HCT116 (cell line): ENCODE measurements at regions not wholly inside any gene's neighbourhood (a gene's known extent, or its start where the extent isn't known, plus 50 kb on each side); places are given as distances from the start of the nearest gene placed in this dataset.

ENCODE experiments used
- CTCF ChIP-seq, 3 experiments: fragments of 200-600 bp in 1 of 3; sonication (generic) in 1 of 3; IDR thresholded peaks in 2 of 3; conservative IDR thresholded peaks in 1 of 3; 2 replicates each; pipeline ENCODE4 v1.5.1; 2012 to 2017; ENCODE audit warnings: low read depth in 2 of 3, low read length in 2 of 3, antibody characterized with exemption in 1 of 3, borderline replicate concordance in 1 of 3, control low read depth in 1 of 3, mild to moderate bottlenecking in 1 of 3, mixed read lengths in 1 of 3, mixed run types in 1 of 3, moderate library complexity in 1 of 3; ENCODE audit not compliant: insufficient read depth in 1 of 3
- EZH2 ChIP-seq: fragments of 200-600 bp; sonication (generic); IDR thresholded peaks from 2 replicates; pipeline ENCODE4 v1.6.1; 2017; ENCODE audit warnings: antibody characterized with exemption, mixed run types
- POLR2A ChIP-seq: IDR thresholded peaks from 2 replicates; pipeline ENCODE4 v1.7.0; 2011; ENCODE audit warnings: borderline replicate concordance; ENCODE audit not compliant: insufficient read depth, insufficient read length; ENCODE audit errors: extremely low read depth
- SP1 ChIP-seq: IDR thresholded peaks from 2 replicates; pipeline ENCODE4 v1.6.1; 2012; ENCODE audit warnings: low read depth

DNA sequence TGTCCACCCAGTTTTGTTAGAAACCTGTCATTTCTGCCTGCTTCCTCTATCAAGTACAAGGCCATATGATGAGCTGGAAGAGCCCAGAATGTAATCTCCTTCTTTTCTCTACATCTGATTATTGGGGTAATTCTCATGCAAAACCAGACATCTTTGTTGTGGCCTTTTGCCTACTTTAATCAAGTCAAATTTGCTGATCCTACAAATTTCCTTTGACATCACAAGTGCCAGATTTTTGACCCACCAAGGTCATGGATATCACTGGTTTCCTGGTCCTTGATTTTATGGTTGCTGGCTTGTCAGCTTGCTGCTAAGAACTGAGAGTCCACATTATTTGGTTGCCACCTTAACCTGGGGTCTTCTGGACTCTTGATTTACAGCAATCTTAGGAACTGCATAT, 336.1 kb downstream of the TFEC start:
- TF ChIP-seq CTCF (IDR thresholded peaks at IDR 0.05 in 2 of 3, conservative IDR thresholded peaks at IDR 0.05 in 1 of 3; ENCODE audit: borderline replicate concordance in 1 of 3, insufficient read depth in 1 of 3, low read depth in 2 of 3, low read length in 2 of 3) (no peak), EZH2 (no peak), SP1 (no peak), POLR2A (no peak)
